ENCODE measurements at regions not wholly inside any gene's neighbourhood (a gene's known extent, or its start where the extent isn't known, plus 50 kb on each side); places are given as distances from the start of the nearest gene placed in this dataset.

DNA sequence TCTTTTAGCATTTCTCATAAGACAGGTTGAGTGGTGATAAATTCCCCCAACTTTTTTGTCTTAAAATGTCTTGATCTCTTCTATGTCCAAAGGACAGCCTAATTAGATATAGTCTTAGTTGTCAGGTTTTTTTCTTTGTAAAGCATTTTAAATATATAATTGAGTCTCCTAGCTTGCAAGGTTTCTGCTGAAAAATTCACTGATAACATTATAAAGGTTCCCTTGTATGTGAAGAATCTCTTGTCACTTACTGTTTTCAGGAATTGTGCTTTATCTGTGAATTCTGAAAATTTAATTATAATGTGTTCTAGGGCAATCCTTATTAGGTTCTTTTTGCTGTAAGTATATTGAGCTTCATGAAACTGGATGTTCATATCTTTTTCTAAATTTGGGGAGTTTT lies 96.8 kb upstream of the ZNF92 start:
- TF ChIP-seq, protein P1, sequence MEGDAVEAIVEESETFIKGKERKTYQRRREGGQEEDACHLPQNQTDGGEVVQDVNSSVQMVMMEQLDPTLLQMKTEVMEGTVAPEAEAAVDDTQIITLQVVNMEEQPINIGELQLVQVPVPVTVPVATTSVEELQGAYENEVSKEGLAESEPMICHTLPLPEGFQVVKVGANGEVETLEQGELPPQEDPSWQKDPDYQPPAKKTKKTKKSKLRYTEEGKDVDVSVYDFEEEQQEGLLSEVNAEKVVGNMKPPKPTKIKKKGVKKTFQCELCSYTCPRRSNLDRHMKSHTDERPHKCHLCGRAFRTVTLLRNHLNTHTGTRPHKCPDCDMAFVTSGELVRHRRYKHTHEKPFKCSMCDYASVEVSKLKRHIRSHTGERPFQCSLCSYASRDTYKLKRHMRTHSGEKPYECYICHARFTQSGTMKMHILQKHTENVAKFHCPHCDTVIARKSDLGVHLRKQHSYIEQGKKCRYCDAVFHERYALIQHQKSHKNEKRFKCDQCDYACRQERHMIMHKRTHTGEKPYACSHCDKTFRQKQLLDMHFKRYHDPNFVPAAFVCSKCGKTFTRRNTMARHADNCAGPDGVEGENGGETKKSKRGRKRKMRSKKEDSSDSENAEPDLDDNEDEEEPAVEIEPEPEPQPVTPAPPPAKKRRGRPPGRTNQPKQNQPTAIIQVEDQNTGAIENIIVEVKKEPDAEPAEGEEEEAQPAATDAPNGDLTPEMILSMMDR (conservative IDR thresholded peaks at IDR 0.05; ENCODE audit: low read depth, low read length) = no peak
- TF ChIP-seq EZH2 (IDR thresholded peaks at IDR 0.05; ENCODE audit: low read length, unreplicated experiment) (no peak), EZH2phosphoT487 (IDR thresholded peaks at IDR 0.05; ENCODE audit: borderline replicate concordance, low read length) (no peak)
